Astrocyte (in vitro differentiated cells and primary cell): ENCODE measurements at regions not wholly inside any gene's neighbourhood (a gene's known extent, or its start where the extent isn't known, plus 50 kb on each side); places are given as distances from the start of the nearest gene placed in this dataset.

Source experiments
- DNase-seq: peaks from one replicate; pipeline ENCODE4 v3.0.0-alpha.2; 2010; ENCODE audit warnings: low read depth
- FAIRE-seq: peaks from 2 replicates; lab custom pipeline; 2011; peaks lifted over from hg19 to GRCh38; lab: Jason Lieb, UNC
- H2AFZ ChIP-seq: 2 replicates; pipeline ENCODE4 v1.6.0; 2012; ENCODE audit warnings: low read depth, low read length, inconsistent platforms
- H3K27ac ChIP-seq: 2 replicates; pipeline ENCODE4 v1.5.1; 2011; ENCODE audit warnings: low read depth, low read length, inconsistent platforms
- H3K27me3 ChIP-seq: 2 replicates; pipeline ENCODE4 v1.6.0; 2011; ENCODE audit warnings: low read length, inconsistent platforms; ENCODE audit not compliant: insufficient read depth
- H3K36me3 ChIP-seq: 2 replicates; pipeline ENCODE4 v1.5.1; 2011; ENCODE audit warnings: low read length, inconsistent platforms; ENCODE audit not compliant: insufficient read depth
- H3K4me1 ChIP-seq: 2 replicates; pipeline ENCODE4 v1.5.1; 2011; ENCODE audit warnings: low read length, inconsistent platforms; ENCODE audit not compliant: insufficient read depth
- H3K4me2 ChIP-seq: 2 replicates; pipeline ENCODE4 v1.6.0; 2012; ENCODE audit warnings: low read length, inconsistent platforms
- H3K4me3 ChIP-seq: 2 replicates; pipeline ENCODE4 v1.5.1; 2011; ENCODE audit warnings: low read depth, mild to moderate bottlenecking, low read length, inconsistent platforms; ENCODE audit not compliant: insufficient read depth
- H3K79me2 ChIP-seq: 2 replicates; pipeline ENCODE4 v1.6.0; 2012; ENCODE audit warnings: mild to moderate bottlenecking, low read length, inconsistent platforms; ENCODE audit not compliant: insufficient read depth
- H3K9ac ChIP-seq: 2 replicates; pipeline ENCODE4 v1.6.0; 2012; ENCODE audit warnings: mild to moderate bottlenecking, low read length, inconsistent platforms
- H3K9me3 ChIP-seq: 2 replicates; pipeline ENCODE4 v1.5.1; 2012; ENCODE audit warnings: low read depth, mild to moderate bottlenecking, low read length, inconsistent platforms; ENCODE audit not compliant: insufficient read depth
- H4K20me1 ChIP-seq: 2 replicates; pipeline ENCODE4 v1.6.0; 2012; ENCODE audit warnings: low read length, inconsistent platforms; ENCODE audit not compliant: insufficient read depth
- H3K27ac Mint-ChIP-seq: one replicate; pipeline ENCODE4 v1.8.0; 2021; ENCODE audit warnings: mild to moderate bottlenecking, mixed read lengths; ENCODE audit not compliant: unreplicated experiment
- H3K27me3 Mint-ChIP-seq: one replicate; pipeline ENCODE4 v1.8.0; 2021; ENCODE audit warnings: low read depth, mixed read lengths; ENCODE audit not compliant: unreplicated experiment
- H3K36me3 Mint-ChIP-seq: one replicate; pipeline ENCODE4 v1.8.0; 2021; ENCODE audit warnings: low read depth, mixed read lengths; ENCODE audit not compliant: unreplicated experiment
- H3K4me1 Mint-ChIP-seq: one replicate; pipeline ENCODE4 v1.8.0; 2021; ENCODE audit warnings: low read depth, mixed read lengths; ENCODE audit not compliant: unreplicated experiment
- H3K4me3 Mint-ChIP-seq: one replicate; pipeline ENCODE4 v1.8.0; 2021; ENCODE audit warnings: mild to moderate bottlenecking, moderate library complexity, mixed read lengths; ENCODE audit not compliant: unreplicated experiment
- H3K9me3 Mint-ChIP-seq: one replicate; pipeline ENCODE4 v1.8.0; 2021; ENCODE audit warnings: mild to moderate bottlenecking, mixed read lengths; ENCODE audit not compliant: unreplicated experiment
- CTCF ChIP-seq: IDR thresholded peaks from 2 replicates; pipeline ENCODE4 v1.5.1; 2011; ENCODE audit warnings: low read depth, mild to moderate bottlenecking, inconsistent platforms, low read length, moderate library complexity; ENCODE audit not compliant: insufficient read depth
- EZH2 ChIP-seq: IDR thresholded peaks from 2 replicates; pipeline ENCODE4 v1.6.1; 2012; ENCODE audit warnings: mild to moderate bottlenecking, low read length, inconsistent platforms; ENCODE audit not compliant: insufficient read depth

DNA sequence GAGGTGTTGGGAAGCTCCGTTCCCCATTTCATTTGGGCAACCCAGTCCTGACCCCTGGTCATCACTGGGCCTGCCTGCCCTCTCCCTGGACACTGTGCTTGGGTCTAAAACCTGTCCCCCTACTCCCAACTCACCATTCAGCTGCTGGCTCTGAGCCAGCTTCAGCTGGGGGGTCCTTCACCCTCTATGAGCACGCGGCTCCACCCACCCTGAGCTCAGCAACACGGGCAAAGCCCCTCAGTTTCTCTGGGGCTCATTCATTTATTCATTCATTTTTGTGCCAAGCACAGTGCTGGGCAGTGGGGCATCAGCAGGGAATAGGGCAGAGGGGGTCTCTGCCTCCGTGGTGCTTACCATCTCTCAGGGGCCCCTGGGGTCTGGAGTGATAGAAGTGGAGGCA, 199.8 kb upstream of the MVB12B start:
- H3K27ac ChIP-seq = no peak overlapping the region
- Mint-ChIP-seq H3K27me3 (peaks cover 78% of the 10 kb centered on the region), H3K36me3 (no peaks in the 10 kb centered on the region), H3K9me3 (peaks cover 5% of the 10 kb centered on the region), H3K4me3 (no peak overlapping the region), H3K4me1 (no peaks in the 10 kb centered on the region), H3K27ac (no peak overlapping the region)
- no peak overlapping the region for H3K4me3 ChIP-seq
- H3K27me3 ChIP-seq = peaks cover 5% of the 10 kb centered on the region
- no peaks in the 10 kb centered on the region for H3K4me1 ChIP-seq
- H3K36me3 ChIP-seq = no peaks in the 10 kb centered on the region
- H3K4me2 ChIP-seq = no peak overlapping the region
- no peak for TF ChIP-seq EZH2
- TF ChIP-seq CTCF = no peak
- FAIRE-seq (no peak), DNase-seq (no peak)
- H3K9ac ChIP-seq = no peak overlapping the region
- no peaks in the 10 kb centered on the region for H3K79me2 ChIP-seq
- no peaks in the 10 kb centered on the region for H3K9me3 ChIP-seq
- H4K20me1 ChIP-seq = no peaks in the 10 kb centered on the region
- H2AFZ ChIP-seq = no peak overlapping the region

GRCh38 chr9:126127591-126127990, 199.0 kb upstream of the MVB12B start:
- Histone ChIP-seq H3K4me3 (no peak overlapping the region), H3K79me2 (no peaks in the 10 kb centered on the region), H3K36me3 (no peaks in the 10 kb centered on the region), H3K9me3 (no peaks in the 10 kb centered on the region), H3K4me2 (no peak overlapping the region), H2AFZ (no peak overlapping the region), H3K27ac (no peak overlapping the region), H3K27me3 (peaks cover 5% of the 10 kb centered on the region), H3K9ac (no peak overlapping the region), H3K4me1 (no peaks in the 10 kb centered on the region), H4K20me1 (no peaks in the 10 kb centered on the region)
- DNase-seq (no peak), FAIRE-seq (no peak)
- Mint-ChIP-seq H3K9me3 (peaks cover 7% of the 10 kb centered on the region), H3K4me3 (no peak overlapping the region), H3K27me3 (peaks cover 71% of the 10 kb centered on the region), H3K36me3 (no peaks in the 10 kb centered on the region), H3K4me1 (no peaks in the 10 kb centered on the region), H3K27ac (no peak overlapping the region)
- TF ChIP-seq CTCF (no peak), EZH2 (no peak)

GRCh38 chr9:126128494-126129142, 198.0 kb upstream of the MVB12B start:
- no peaks in the 10 kb centered on the region for H3K9me3 ChIP-seq
- H3K27me3 ChIP-seq = peaks cover 5% of the 10 kb centered on the region
- no peaks in the 10 kb centered on the region for H3K4me1 ChIP-seq
- Mint-ChIP-seq H3K4me3 (no peak overlapping the region), H3K9me3 (peaks cover 2% of the 10 kb centered on the region), H3K4me1 (no peaks in the 10 kb centered on the region), H3K36me3 (no peaks in the 10 kb centered on the region), H3K27ac (no peak overlapping the region), H3K27me3 (peaks cover 61% of the 10 kb centered on the region)
- no peak overlapping the region for H3K9ac ChIP-seq
- no peak overlapping the region for H3K4me2 ChIP-seq
- no peak overlapping the region for H2AFZ ChIP-seq
- no peaks in the 10 kb centered on the region for H4K20me1 ChIP-seq
- TF ChIP-seq EZH2 (no peak), CTCF (no peak)
- DNase-seq = no peak
- H3K79me2 ChIP-seq = no peaks in the 10 kb centered on the region
- H3K36me3 ChIP-seq = no peaks in the 10 kb centered on the region
- no peak for FAIRE-seq
- no peak overlapping the region for H3K4me3 ChIP-seq
- no peak overlapping the region for H3K27ac ChIP-seq
